Testis (tissue), 2 donors: ENCODE measurements at regions not wholly inside any gene's neighbourhood (a gene's known extent, or its start where the extent isn't known, plus 50 kb on each side); places are given as distances from the start of the nearest gene placed in this dataset.

Source experiments
- CTCF ChIP-seq, 3 experiments: fragments of 450-650 bp in 2 of 3; fragments of 200-600 bp in 1 of 3; sonication (generic) in 1 of 3; IDR thresholded peaks; one replicate each; pipeline ENCODE4 v1.5.1; 2016 to 2019; ENCODE audit warnings: antibody characterized with exemption in 3 of 3, mild to moderate bottlenecking in 2 of 3, moderate library complexity in 1 of 3
- POLR2A ChIP-seq: fragments of 450-650 bp; IDR thresholded peaks from one replicate; pipeline ENCODE4 v1.6.1; 2017; ENCODE audit warnings: antibody characterized with exemption, mild to moderate bottlenecking, moderate library complexity

- TF ChIP-seq CTCF (IDR thresholded peaks at IDR 0.05) (no peak), POLR2A (no peak)
These were observed 1483.5 kb downstream of the MRPL39 start for GRCh38 chr21:24123785-24124184.
